ENCODE measurements at regions not wholly inside any gene's neighbourhood (a gene's known extent, or its start where the extent isn't known, plus 50 kb on each side); places are given as distances from the start of the nearest gene placed in this dataset.

DNA sequence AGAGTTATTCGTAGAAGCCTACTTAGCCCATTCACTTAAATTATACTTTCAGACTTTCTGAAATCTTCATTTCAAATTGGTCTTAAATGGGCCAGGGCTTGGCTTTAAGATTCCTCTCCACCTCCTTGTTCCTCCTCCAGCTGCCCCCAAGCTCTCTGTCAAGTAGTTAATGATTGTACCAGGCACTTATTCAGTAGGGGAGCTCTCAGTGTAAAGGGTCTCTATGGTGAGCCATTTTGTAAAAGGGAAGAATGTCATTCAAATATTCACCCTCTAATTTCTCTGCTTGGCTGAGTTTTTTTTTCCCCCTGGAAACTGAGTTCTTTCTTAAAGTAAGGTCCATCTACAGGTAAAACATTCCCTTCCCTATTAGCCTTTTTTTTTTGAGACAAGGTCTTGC lies 96.6 kb downstream of the SUDS3 start:
- TF ChIP-seq, protein P1, sequence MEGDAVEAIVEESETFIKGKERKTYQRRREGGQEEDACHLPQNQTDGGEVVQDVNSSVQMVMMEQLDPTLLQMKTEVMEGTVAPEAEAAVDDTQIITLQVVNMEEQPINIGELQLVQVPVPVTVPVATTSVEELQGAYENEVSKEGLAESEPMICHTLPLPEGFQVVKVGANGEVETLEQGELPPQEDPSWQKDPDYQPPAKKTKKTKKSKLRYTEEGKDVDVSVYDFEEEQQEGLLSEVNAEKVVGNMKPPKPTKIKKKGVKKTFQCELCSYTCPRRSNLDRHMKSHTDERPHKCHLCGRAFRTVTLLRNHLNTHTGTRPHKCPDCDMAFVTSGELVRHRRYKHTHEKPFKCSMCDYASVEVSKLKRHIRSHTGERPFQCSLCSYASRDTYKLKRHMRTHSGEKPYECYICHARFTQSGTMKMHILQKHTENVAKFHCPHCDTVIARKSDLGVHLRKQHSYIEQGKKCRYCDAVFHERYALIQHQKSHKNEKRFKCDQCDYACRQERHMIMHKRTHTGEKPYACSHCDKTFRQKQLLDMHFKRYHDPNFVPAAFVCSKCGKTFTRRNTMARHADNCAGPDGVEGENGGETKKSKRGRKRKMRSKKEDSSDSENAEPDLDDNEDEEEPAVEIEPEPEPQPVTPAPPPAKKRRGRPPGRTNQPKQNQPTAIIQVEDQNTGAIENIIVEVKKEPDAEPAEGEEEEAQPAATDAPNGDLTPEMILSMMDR (IDR thresholded peaks at IDR 0.05) = no peak
- no peak for TF ChIP-seq POLR2A (IDR thresholded peaks at IDR 0.05)

All from uterus (tissue), 2 donors.